Retina (tissue), 1 donor: ENCODE measurements at regions not wholly inside any gene's neighbourhood (a gene's known extent, or its start where the extent isn't known, plus 50 kb on each side); places are given as distances from the start of the nearest gene placed in this dataset.
"Not testable (repeated sequence)": the region's sequence is repeated elsewhere in the genome, so short reads cannot be mapped to it uniquely, and the experiment has no call there.

Experiments
- DNase-seq: peaks from one replicate; pipeline ENCODE4 v3.0.0-alpha.2; 2016

GRCh38 chr12:5096241-5096924 lies 52.7 kb downstream of the KCNA5 start:
- DNase-seq = no peak

GRCh38 chr12:5097786-5098185 lies 54.1 kb downstream of the KCNA5 start:
- no peak for DNase-seq

- no peak for DNase-seq
Observed at GRCh38 chr12:5099136-5099535, 55.5 kb downstream of the KCNA5 start.

- no peak for DNase-seq
Observed at GRCh38 chr12:5099591-5099990, 55.9 kb downstream of the KCNA5 start.

- no peak for DNase-seq
Observed at GRCh38 chr12:5101686-5102085, 58.0 kb downstream of the KCNA5 start.

GRCh38 chr12:5102261-5102789 lies 58.6 kb downstream of the KCNA5 start:
- no peak for DNase-seq

- DNase-seq = no peak
Observed at GRCh38 chr12:5102806-5103205, 59.1 kb downstream of the KCNA5 start.

GRCh38 chr12:5110345-5110744 lies 66.7 kb downstream of the KCNA5 start:
- DNase-seq = no peak

- DNase-seq = no peak
Observed at GRCh38 chr12:5114436-5114835, 70.8 kb downstream of the KCNA5 start.

- not testable (repeated sequence) for DNase-seq
Observed at GRCh38 chr12:5121784-5122183, 78.1 kb downstream of the KCNA5 start.

- DNase-seq = not testable (repeated sequence)
Observed at GRCh38 chr12:5122256-5122831, 78.7 kb downstream of the KCNA5 start.

- DNase-seq = no peak
Observed at GRCh38 chr12:5123921-5124320, 80.2 kb downstream of the KCNA5 start.

- DNase-seq = no peak
Observed at GRCh38 chr12:5124401-5124800, 80.7 kb downstream of the KCNA5 start.

- no peak for DNase-seq
Observed at GRCh38 chr12:5134861-5135525, 91.3 kb downstream of the KCNA5 start.

GRCh38 chr12:5138256-5138655 lies 94.6 kb downstream of the KCNA5 start:
- no peak for DNase-seq

GRCh38 chr12:5138845-5139244 lies 95.2 kb downstream of the KCNA5 start:
- no peak for DNase-seq

- DNase-seq = no peak
Observed at GRCh38 chr12:5139751-5140150, 96.1 kb downstream of the KCNA5 start.

GRCh38 chr12:5140190-5140589 lies 96.5 kb downstream of the KCNA5 start:
- DNase-seq = no peak

- no peak for DNase-seq
Observed at GRCh38 chr12:5148880-5149279, 105.2 kb downstream of the KCNA5 start.

GRCh38 chr12:5154091-5154490 lies 110.4 kb downstream of the KCNA5 start:
- DNase-seq = peak; percentile 32

- DNase-seq = no peak
Observed at GRCh38 chr12:5155866-5156265, 112.2 kb downstream of the KCNA5 start.

- no peak for DNase-seq
Observed at GRCh38 chr12:5160827-5161226, 117.1 kb downstream of the KCNA5 start.

- no peak for DNase-seq
Observed at GRCh38 chr12:5163661-5164060, 120.0 kb downstream of the KCNA5 start.

- DNase-seq = no peak
Observed at GRCh38 chr12:5165296-5165970, 121.8 kb downstream of the KCNA5 start.
